ENCODE measurements at regions not wholly inside any gene's neighbourhood (a gene's known extent, or its start where the extent isn't known, plus 50 kb on each side); places are given as distances from the start of the nearest gene placed in this dataset.

DNA sequence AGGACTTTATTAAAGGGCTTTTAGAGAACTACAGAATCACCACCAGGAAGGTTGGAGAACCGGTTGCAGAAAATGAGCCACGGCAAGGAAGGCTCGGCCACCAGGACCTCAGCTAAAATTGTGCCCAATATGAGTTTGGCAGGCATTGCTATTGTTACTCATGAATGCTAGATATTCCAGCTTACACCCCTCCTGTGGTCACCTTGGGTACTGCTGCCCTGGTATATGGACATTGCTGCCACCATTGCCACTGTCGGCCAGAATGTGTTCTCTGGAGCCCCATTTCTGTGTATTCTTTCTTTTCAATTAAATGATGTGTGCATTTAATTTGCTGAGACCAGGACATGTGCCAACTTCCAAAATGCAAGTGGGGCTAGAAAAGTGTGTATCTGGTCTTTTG is 626.7 kb upstream of the BOD1L1 start:
- H3K27ac ChIP-seq (ENCODE audit: low read depth in 1 of 2, low read length in 2 of 2): no peak overlapping the region
- no peaks in the 10 kb centered on the region for H3K27me3 ChIP-seq (ENCODE audit: control insufficient read depth in 4 of 4, insufficient read depth in 4 of 4, low read length in 3 of 4)
- WGBS: 79% methylated on average over 4 of the region's 4 CpGs
- DNase-seq (ENCODE audit: low spot score): peak; percentile 43
- no peak overlapping the region for H3K4me3 ChIP-seq (ENCODE audit: low read depth in 1 of 3, low read length in 3 of 3)
- no peaks in the 10 kb centered on the region for H3K4me1 ChIP-seq (ENCODE audit: control insufficient read depth in 4 of 4, insufficient read depth in 4 of 4, low read length in 3 of 4)
- H3K36me3 ChIP-seq (ENCODE audit: control insufficient read depth in 4 of 4, insufficient read depth in 3 of 4, low read depth in 1 of 4, low read length in 3 of 4): no peaks in the 10 kb centered on the region
- H3K9me3 ChIP-seq (ENCODE audit: control insufficient read depth in 4 of 4, low read length in 3 of 4): peaks cover 0 to 1% (median 0%) of the 10 kb centered on the region in 4 donors
- H3K9ac ChIP-seq (ENCODE audit: low read depth in 1 of 2, low read length in 2 of 2): no peak overlapping the region
- peak; percentile 76 to 89 for TF ChIP-seq RAD21 (IDR thresholded peaks at IDR 0.05)
- TF ChIP-seq NR2F2 (IDR thresholded peaks at IDR 0.05): no peak
- TF ChIP-seq, protein P1, sequence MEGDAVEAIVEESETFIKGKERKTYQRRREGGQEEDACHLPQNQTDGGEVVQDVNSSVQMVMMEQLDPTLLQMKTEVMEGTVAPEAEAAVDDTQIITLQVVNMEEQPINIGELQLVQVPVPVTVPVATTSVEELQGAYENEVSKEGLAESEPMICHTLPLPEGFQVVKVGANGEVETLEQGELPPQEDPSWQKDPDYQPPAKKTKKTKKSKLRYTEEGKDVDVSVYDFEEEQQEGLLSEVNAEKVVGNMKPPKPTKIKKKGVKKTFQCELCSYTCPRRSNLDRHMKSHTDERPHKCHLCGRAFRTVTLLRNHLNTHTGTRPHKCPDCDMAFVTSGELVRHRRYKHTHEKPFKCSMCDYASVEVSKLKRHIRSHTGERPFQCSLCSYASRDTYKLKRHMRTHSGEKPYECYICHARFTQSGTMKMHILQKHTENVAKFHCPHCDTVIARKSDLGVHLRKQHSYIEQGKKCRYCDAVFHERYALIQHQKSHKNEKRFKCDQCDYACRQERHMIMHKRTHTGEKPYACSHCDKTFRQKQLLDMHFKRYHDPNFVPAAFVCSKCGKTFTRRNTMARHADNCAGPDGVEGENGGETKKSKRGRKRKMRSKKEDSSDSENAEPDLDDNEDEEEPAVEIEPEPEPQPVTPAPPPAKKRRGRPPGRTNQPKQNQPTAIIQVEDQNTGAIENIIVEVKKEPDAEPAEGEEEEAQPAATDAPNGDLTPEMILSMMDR (IDR thresholded peaks at IDR 0.05; ENCODE audit: low read depth, low read length, missing input control): peak; percentile 85
- TF ChIP-seq, protein P2, sequence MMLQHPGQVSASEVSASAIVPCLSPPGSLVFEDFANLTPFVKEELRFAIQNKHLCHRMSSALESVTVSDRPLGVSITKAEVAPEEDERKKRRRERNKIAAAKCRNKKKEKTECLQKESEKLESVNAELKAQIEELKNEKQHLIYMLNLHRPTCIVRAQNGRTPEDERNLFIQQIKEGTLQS (IDR thresholded peaks at IDR 0.05): no peak
- TF ChIP-seq RXRA (IDR thresholded peaks at IDR 0.05): no peak
- TF ChIP-seq, protein P3, sequence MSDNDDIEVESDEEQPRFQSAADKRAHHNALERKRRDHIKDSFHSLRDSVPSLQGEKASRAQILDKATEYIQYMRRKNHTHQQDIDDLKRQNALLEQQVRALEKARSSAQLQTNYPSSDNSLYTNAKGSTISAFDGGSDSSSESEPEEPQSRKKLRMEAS (IDR thresholded peaks at IDR 0.05): no peak
- no peak for TF ChIP-seq EGR1 (IDR thresholded peaks at IDR 0.05; ENCODE audit: low read depth in 2 of 2)

DNA sequence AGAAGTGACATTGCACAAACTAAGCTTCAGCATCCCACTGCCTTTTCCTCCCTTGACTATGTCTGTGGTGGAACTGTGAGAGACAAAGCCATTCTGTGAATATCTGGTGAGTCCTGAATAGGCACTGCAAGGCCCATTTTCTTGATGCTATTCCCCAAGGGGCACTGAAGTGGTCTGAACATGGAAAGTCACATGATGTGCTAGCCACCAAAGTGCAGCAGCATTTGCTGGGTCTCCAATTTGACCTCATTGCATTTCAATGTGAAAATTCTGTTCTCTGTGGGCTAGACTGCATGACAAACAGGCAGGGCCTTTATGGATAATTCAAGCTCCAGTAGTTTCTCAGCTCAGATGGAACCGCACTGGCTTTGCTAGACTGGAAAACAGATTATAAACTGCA is 627.4 kb upstream of the BOD1L1 start:
- peaks cover 0 to 3% (median 0%) of the 10 kb centered on the region in 4 donors for H3K27me3 ChIP-seq (ENCODE audit: control insufficient read depth in 4 of 4, insufficient read depth in 4 of 4, low read length in 3 of 4)
- no peak for TF ChIP-seq NR2F2 (IDR thresholded peaks at IDR 0.05)
- TF ChIP-seq EGR1 (IDR thresholded peaks at IDR 0.05; ENCODE audit: low read depth in 2 of 2): no peak
- TF ChIP-seq, protein P4, sequence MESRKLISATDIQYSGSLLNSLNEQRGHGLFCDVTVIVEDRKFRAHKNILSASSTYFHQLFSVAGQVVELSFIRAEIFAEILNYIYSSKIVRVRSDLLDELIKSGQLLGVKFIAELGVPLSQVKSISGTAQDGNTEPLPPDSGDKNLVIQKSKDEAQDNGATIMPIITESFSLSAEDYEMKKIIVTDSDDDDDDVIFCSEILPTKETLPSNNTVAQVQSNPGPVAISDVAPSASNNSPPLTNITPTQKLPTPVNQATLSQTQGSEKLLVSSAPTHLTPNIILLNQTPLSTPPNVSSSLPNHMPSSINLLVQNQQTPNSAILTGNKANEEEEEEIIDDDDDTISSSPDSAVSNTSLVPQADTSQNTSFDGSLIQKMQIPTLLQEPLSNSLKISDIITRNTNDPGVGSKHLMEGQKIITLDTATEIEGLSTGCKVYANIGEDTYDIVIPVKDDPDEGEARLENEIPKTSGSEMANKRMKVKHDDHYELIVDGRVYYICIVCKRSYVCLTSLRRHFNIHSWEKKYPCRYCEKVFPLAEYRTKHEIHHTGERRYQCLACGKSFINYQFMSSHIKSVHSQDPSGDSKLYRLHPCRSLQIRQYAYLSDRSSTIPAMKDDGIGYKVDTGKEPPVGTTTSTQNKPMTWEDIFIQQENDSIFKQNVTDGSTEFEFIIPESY (IDR thresholded peaks at IDR 0.05): no peak
- TF ChIP-seq, protein P1 (IDR thresholded peaks at IDR 0.05; ENCODE audit: low read depth, low read length, missing input control): no peak
- H3K27ac ChIP-seq (ENCODE audit: low read depth in 1 of 2, low read length in 2 of 2): no peak overlapping the region
- no peak overlapping the region for H3K4me3 ChIP-seq (ENCODE audit: low read depth in 1 of 3, low read length in 3 of 3)
- no peak for DNase-seq (ENCODE audit: low spot score)
- H3K9me3 ChIP-seq (ENCODE audit: control insufficient read depth in 4 of 4, low read length in 3 of 4): peaks cover 0 to 1% (median 0%) of the 10 kb centered on the region in 4 donors
- WGBS: 90% methylated on average over 1 of the region's 1 CpG
- no peaks in the 10 kb centered on the region for H3K36me3 ChIP-seq (ENCODE audit: control insufficient read depth in 4 of 4, insufficient read depth in 3 of 4, low read depth in 1 of 4, low read length in 3 of 4)
- H3K9ac ChIP-seq (ENCODE audit: low read depth in 1 of 2, low read length in 2 of 2): no peak overlapping the region
- H3K4me1 ChIP-seq (ENCODE audit: control insufficient read depth in 4 of 4, insufficient read depth in 4 of 4, low read length in 3 of 4): no peaks in the 10 kb centered on the region

DNA sequence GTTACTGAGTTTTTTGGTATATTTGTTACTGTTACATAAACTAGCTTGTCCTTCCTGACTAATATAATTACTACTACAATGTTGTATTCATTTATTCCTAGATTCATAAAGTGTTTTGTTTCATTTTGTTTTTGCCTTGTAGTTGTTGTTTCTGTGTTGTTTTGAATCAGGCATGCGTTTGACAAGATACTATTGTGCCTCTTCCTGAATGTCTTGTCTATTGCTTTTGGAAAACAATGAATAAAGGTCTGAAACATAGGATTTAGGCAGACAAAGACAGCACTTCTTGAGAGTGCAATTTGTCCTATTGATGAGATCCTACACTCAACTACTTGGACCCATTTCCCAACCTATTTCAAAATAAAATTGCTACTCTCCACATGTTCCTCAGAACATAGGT is 630.4 kb upstream of the BOD1L1 start:
- Histone ChIP-seq H3K27ac (ENCODE audit: low read depth in 1 of 2, low read length in 2 of 2) (no peak overlapping the region), H3K4me1 (ENCODE audit: control insufficient read depth in 4 of 4, insufficient read depth in 4 of 4, low read length in 3 of 4) (no peaks in the 10 kb centered on the region), H3K27me3 (ENCODE audit: control insufficient read depth in 4 of 4, insufficient read depth in 4 of 4, low read length in 3 of 4) (peaks cover 0 to 3% (median 0%) of the 10 kb centered on the region in 4 donors), H3K36me3 (ENCODE audit: control insufficient read depth in 4 of 4, insufficient read depth in 3 of 4, low read depth in 1 of 4, low read length in 3 of 4) (no peaks in the 10 kb centered on the region), H3K4me3 (ENCODE audit: low read depth in 1 of 3, low read length in 3 of 3) (no peak overlapping the region), H3K9ac (ENCODE audit: low read depth in 1 of 2, low read length in 2 of 2) (no peak overlapping the region), H3K9me3 (ENCODE audit: control insufficient read depth in 4 of 4, low read length in 3 of 4) (peaks cover 0 to under 1% (median 0%) of the 10 kb centered on the region in 4 donors)
- 74% methylated on average over 1 of the region's 1 CpG for WGBS
- no peak for DNase-seq (ENCODE audit: low spot score)
- TF ChIP-seq HNF4G (IDR thresholded peaks at IDR 0.05): no peak
- no peak for TF ChIP-seq EGR1 (IDR thresholded peaks at IDR 0.05; ENCODE audit: low read depth in 2 of 2)
- TF ChIP-seq RAD21 (IDR thresholded peaks at IDR 0.05): no peak

All from liver (tissue), 8 donors.